ENCODE measurements at regions not wholly inside any gene's neighbourhood (a gene's known extent, or its start where the extent isn't known, plus 50 kb on each side); places are given as distances from the start of the nearest gene placed in this dataset.
"Not testable (repeated sequence)": the region's sequence is repeated elsewhere in the genome, so short reads cannot be mapped to it uniquely, and the experiment has no call there.

DNA sequence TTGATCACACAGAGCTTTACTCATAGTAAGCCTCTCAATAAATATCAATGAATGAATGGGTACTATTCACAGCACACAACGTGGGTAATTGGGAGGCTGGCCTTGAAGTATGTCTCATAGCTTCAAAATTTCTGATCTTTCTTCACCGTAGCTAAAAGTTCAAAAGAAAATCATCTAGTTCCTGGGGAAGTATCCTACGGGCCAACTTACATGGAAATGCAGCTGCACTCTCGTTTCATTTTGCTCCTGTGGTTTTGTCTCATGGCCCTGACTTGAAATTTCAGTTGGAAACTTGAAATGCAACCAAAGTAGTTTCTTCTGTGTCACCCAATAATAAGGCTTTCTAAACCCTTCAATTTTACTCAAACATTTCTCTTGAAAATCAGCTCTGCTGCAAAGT lies 76.1 kb upstream of the CNIH3 start:
- no peak for DNase-seq

GRCh38 chr1:224540535-224540934 lies 75.6 kb upstream of the CNIH3 start:
- no peak for DNase-seq

DNA sequence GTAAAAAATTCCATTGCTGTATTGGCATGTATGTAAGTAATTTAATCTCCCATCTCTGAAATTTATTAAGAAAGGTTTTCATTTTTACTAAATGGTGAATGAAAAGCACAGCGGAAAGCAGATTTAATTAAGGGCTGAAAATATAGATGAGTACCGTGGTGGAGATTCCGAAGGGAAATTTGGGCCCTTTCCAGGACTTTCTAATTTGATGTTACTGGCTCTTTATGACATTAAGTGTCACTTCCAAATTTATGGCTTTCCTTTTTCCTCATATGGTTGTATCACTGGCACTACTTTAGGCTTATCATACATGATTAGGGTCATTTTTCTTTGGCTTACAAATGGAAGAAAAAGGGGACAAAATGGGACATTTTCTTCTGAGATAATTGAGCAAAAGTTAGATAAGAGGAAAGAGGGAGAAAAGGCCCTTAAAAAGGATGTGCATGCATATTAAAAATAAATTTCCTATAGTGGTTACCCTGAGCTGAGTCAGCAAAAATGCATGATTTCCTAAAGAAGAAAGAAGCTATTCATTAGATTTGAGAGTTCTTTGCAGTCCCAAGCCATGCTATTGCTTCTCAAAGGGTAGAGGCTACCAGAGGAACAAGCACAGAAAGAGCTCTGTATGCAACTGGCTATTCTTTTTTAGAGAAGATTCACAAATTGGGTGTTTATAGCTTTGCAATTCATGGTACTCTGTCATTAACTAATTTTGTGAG lies 74.9 kb upstream of the CNIH3 start:
- no peak for DNase-seq

- DNase-seq: no peak
Measured at GRCh38 chr1:224541901-224542630, 74.1 kb upstream of the CNIH3 start.

DNA sequence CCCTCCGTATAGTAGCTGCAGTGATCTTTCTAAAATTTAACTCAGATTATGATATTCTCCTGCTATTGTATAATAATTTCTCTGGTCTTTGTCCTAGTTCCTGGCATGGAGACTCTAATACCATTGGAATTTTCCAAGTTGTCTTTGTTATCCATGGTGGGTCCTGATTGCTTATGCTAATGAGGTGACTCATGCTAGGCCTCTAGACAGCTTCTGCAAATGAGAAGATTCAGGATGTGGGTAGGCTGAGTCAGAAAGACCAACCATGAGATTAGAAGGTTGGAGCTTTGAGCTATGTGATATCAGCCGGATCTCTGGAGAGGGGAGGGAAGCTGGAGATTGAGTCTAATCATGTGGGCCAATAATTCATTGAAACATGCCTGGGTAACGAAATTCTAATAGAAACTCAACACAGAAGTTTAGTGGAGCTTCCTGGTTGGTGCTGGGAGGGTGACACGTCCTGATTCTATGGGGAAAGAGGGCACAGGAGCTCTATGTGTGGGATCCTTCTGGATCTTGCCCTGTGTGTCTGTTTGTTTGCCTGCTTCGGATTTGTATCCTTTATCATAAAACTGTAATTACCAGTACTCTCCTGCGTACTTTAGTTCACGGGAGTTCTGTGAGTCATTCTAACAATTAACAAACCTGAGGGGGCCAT lies 73.2 kb upstream of the CNIH3 start:
- peak; percentile 49 for DNase-seq

GRCh38 chr1:224543453-224543852 lies 72.7 kb upstream of the CNIH3 start:
- DNase-seq: no peak

DNA sequence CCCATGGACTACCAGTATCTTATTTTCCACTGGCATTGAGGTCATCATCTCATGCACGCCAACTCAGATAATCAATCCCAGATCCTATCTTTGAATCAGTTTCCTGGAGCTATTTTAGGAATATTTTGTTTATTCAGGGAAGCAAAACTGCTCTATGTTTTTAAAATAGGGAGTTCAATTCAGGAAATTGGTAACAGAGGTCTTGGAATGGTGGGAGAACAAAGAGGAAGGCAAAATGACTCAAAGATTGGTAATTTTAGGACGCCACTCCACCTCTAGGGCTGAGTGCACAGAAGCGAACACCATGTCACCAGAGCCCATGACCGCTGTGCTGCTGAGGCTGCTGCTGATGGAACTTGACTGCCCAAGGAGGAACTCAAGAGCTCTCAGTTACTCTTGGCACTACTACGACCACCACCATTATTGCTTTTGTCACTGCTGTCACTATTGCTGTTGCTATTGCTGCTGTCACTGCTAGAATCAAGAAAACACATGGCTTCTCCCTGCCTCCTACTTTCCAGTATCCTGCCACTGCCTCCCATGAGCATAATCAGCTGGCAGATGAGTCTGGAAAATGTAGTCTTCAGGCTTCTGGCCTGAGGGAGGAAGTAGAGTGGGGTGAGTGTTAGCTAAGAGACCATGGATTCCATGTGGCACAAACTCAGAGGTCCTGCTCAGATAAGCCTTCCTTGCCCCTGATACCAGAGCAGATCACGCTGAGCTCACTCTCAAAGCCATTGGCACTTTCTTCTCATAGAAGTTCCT lies 71.6 kb upstream of the CNIH3 start:
- DNase-seq: no peak

DNA sequence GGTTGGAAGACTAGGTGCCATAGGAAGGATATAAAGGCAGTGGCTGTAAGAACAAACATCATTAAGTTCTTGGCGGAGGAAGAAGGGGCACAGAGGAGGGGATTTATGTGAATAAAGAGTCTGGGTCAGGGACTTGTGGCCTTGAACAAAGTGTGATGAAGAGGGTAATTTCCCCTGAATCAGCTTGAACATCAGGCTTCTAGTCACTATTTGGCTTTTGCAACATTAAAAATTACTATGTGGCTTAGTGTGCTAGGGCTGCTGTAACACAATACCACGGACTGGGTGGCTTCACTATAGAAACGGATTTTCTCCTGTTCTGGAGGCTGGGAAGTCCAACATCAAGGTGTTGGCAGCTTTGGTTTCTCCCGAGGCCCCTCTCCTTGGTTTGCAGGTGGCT lies 70.5 kb upstream of the CNIH3 start:
- no peak for DNase-seq

- DNase-seq: no peak
Measured at GRCh38 chr1:224548676-224549075, 67.4 kb upstream of the CNIH3 start.

DNA sequence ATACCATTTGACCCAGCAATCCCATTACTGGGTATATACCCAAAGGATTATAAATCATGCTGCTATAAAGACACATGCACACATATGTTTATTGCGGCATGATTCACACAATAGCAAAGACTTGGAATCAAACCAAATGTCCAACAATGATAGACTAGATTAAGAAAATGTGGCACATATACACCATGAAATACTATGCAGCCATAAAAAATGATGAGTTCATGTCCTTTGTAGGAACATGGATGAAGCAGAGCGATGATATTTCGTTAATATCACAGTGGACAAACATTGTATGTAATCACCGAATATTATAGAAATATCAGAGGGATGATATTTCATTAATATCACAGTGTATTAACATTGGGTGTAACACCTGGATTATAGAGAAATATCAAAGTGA lies 64.9 kb upstream of the CNIH3 start:
- not testable (repeated sequence) for DNase-seq

GRCh38 chr1:224554056-224554455 lies 62.1 kb upstream of the CNIH3 start:
- DNase-seq: no peak

DNA sequence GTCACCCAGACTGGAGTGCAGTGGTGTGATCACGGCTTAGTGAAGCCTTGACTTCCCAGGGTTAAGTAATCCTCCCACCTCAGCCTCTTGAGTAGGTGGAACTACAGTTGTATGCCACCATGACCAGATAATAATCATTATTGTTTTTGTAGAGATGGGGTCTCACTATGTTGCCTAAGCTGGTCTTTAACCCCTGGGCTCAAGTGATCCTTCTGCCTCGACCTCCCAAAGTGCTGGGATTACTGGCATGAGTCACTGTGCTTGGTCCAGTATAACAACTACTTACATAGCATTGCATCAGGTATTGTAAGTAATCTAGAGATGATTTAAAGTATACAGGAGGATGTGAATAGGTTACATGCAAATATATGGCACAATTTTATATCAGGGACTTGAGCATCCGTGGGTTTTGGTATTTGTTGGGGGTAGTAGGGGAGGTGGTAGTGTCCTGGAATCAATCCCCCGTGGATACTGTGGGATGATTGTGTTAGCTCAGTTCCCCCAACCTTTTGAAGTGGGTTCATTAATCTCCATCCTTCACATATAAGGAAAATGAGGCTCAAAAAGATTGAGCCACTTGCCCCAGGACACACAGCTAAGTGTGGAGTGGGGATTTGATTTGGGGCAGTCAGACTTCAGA lies 61.4 kb upstream of the CNIH3 start:
- DNase-seq: no peak

GRCh38 chr1:224558904-224559303 lies 57.2 kb upstream of the CNIH3 start:
- no peak for DNase-seq

DNA sequence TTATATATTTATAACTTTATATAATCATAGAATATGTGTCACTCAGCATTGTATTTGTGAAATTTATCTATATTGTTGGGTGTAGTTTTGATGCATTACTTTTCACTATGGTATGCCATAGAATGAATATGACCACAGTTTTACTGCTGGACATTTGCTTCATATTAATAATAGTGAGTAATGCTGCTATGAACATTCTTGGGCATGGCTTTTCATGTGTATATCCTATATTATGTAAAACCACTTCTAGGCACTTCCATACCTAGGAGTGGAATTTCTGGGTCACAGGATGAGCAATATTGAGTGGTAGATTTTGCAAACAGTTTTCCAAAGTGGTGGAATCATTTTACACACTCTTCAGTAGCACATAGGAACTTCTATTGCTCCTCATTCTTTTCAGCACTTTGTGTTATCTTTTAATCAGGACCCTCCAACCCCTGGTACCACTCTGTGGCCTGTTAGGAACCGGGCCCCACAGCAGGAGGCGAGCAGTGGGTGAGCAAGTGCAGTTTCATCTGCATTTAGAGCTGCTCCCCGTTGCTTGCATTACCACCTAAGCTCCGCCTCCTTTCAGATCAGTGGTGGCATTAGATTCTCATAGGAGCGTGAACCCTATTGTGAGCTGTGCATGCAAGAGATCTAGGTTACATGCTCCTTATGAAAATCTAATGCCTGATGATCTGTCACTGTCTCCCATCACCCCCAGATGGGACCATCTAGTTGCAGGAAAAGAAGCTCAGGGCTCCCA lies 56.0 kb upstream of the CNIH3 start:
- no peak for DNase-seq

DNA sequence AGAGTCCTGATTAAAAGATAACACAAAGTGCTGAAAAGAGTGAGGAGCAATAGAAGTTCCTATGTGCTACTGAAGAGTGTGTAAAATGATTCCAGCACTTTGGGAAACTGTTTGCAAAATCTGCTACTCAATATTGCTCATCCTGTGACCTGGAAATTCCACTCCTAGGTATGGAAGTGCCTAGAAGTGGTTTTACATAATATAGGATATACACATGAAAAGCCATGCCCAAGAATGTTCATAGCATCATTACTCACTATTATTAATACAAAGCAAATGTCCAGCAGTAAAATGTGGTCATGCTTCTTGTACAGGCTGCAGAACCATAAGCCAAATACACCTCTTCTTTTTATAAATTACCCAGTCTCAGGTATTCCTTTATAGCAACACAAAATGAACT lies 53.2 kb upstream of the CNIH3 start:
- not testable (repeated sequence) for DNase-seq

DNA sequence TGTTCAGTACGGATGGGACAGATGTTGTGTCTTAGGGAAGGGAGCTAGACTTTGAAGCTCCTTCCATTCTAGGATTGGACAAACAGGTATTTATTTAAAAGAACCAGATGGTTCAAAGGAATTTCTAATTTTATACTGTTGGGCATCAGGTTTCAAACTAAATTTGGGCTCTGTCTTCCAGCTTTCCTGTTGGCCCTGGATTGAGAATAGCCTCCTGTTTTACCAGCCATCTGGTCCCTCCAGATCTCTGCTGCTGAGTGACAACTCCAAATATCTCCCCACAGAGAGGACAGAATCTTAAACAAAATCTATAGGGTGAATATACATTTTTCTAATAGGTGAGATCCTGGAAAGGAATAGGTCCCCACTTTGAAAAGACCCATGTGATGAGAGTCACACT lies 52.5 kb upstream of the CNIH3 start:
- no peak for DNase-seq

- no peak for DNase-seq
Measured at GRCh38 chr1:224564454-224565084, 51.5 kb upstream of the CNIH3 start.

- DNase-seq: no peak
Measured at GRCh38 chr1:224565186-224565585, 50.9 kb upstream of the CNIH3 start.

DNA sequence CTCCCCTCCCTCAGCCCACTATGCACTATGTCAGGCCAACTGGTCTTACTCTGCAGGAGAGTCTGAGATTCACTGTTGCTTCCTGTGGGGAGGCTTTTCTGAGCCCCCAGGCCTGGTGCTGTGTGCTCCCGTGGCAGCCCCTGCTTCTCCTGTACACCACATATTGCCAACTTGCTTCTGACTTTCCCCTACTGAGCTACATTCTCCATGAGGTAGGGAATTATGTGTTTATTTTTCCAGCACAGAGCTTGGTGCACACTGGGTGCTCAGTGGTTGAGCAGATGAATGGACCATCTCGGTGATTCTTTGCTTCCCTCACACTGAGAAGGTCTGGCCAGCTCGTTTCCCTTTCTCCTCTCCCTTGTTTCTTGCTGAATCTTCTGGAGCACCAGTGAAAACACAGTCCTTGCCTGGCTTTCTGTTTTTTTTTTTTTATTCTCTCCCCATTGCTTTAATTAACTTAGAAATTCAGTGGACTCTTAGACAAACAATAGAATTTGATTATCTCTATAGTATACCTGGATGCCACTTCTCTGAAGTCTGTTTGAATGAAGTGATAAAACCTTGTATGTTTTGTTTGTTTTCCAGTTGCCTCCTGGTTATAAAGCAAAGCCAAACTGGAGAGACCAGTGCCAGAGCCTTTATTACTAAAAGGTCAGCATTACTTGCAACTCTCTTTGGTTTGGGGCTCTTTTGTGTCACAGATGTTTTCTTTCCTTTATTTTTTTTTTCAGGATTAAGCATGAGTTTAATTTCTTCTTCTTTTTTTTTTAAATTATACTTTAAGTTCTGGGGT lies 50.3 kb upstream of the CNIH3 start:
- DNase-seq: no peak

Measured in GDM1 (cell line).